GM23248 (cell line): ENCODE measurements at regions not wholly inside any gene's neighbourhood (a gene's known extent, or its start where the extent isn't known, plus 50 kb on each side); places are given as distances from the start of the nearest gene placed in this dataset.

Experiments used
- EZH2 ChIP-seq: fragments of 200-600 bp; sonication (generic); IDR thresholded peaks from 2 replicates; pipeline ENCODE4 v1.6.1; 2018; ENCODE audit warnings: antibody characterized with exemption, mild to moderate bottlenecking; ENCODE audit not compliant: insufficient read depth, poor library complexity, severe bottlenecking
- EZH2phosphoT487 ChIP-seq: fragments of 200-600 bp; sonication (generic); IDR thresholded peaks from 2 replicates; pipeline ENCODE4 v1.6.1; 2018; ENCODE audit warnings: antibody characterized with exemption, moderate library complexity, mild to moderate bottlenecking, low read depth; ENCODE audit not compliant: insufficient read depth

GRCh38 chr4:57689693-57690205, 579.6 kb upstream of the IGFBP7 start:
- TF ChIP-seq EZH2phosphoT487 (no peak), EZH2 (no peak)
